ENCODE measurements at regions not wholly inside any gene's neighbourhood (a gene's known extent, or its start where the extent isn't known, plus 50 kb on each side); places are given as distances from the start of the nearest gene placed in this dataset.

DNA sequence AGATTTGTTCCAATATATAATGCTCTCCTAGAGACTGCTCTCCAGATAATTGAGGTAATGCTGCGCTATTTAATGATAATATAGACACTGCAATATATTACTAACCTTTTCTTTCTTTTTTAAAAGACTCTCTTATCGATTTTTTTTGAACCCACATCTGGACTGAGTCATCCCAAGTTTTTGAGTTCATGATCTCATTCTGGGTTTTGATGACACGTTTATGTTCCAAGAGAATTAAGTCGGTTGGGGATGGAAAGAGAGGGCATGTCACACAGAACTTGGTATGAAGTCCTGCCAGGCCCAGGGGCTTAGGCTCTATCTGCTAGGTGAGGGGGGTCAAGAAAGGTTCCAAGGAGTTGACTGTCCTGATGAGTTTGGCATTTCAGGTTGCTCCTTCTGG lies 431.1 kb downstream of the MFSD1 start:
- no peak for TF ChIP-seq CTCF (conservative IDR thresholded peaks at IDR 0.05 in 1 of 2, IDR thresholded peaks at IDR 0.05 in 1 of 2; ENCODE audit: low read depth in 1 of 2, low read length in 2 of 2)
- no peak for TF ChIP-seq EZH2 (IDR thresholded peaks at IDR 0.05; ENCODE audit: low read length, missing control alignments)
